ENCODE measurements at regions not wholly inside any gene's neighbourhood (a gene's known extent, or its start where the extent isn't known, plus 50 kb on each side); places are given as distances from the start of the nearest gene placed in this dataset.

DNA sequence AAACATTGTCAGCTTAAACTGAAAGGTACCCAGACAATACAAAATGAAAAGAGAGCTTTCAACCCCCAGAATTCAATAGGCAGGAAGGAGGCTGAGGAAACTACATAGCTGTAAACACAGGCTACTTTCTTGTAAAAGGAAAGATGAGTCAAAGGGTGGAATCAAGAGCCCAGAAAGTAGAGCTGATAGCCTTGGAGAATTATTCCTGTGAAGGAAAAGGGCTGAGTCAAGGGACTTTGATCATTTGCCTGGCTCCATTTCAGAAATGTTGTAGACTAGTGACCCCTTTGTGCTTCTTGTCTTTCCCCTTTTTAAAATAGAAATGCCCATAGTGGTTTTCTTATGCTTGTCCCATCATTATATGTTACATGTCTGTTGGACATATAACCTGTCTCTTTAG, 597.6 kb downstream of the ADGRL2 start:
- no peaks in the 10 kb centered on the region for H3K9me3 ChIP-seq
- no peak for DNase-seq
- H3K4me1 ChIP-seq = no peaks in the 10 kb centered on the region
- H3K27me3 ChIP-seq = no peaks in the 10 kb centered on the region
- no peak overlapping the region for H3K4me3 ChIP-seq
- no peaks in the 10 kb centered on the region for H3K36me3 ChIP-seq
- TF ChIP-seq CTCF (IDR thresholded peaks at IDR 0.05) (no peak), POLR2A (IDR thresholded peaks at IDR 0.05) (no peak)
- no peak overlapping the region for H3K27ac ChIP-seq

DNA sequence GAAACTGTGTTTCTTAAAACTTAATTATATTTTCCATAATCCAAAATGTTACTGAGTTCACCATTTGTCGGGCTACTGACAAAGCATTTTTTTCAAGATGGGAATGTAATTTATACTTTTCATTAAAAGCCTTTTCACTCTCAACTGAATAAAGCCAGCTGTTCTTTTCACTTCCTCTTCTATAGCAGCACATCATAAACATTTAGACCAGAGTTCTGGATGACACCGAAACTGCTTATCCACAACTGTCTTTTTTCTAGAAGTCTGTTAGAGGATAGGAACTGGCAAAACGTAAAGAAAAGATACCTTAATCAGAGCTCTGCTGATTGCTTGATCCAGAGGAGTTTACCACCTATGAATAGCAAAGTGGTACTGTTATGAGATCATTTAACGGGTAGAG, 594.7 kb downstream of the ADGRL2 start:
- H3K9me3 ChIP-seq = no peaks in the 10 kb centered on the region
- no peaks in the 10 kb centered on the region for H3K36me3 ChIP-seq
- no peaks in the 10 kb centered on the region for H3K27me3 ChIP-seq
- H3K4me3 ChIP-seq = no peak overlapping the region
- TF ChIP-seq CTCF (IDR thresholded peaks at IDR 0.05) = no peak
- H3K4me1 ChIP-seq = no peaks in the 10 kb centered on the region
- no peak for DNase-seq
- no peak overlapping the region for H3K27ac ChIP-seq

GRCh38 chr1:82392946-82393345, 592.2 kb downstream of the ADGRL2 start:
- H3K27me3 ChIP-seq = no peaks in the 10 kb centered on the region
- no peak overlapping the region for H3K4me3 ChIP-seq
- no peaks in the 10 kb centered on the region for H3K9me3 ChIP-seq
- no peaks in the 10 kb centered on the region for H3K36me3 ChIP-seq
- TF ChIP-seq POLR2A (IDR thresholded peaks at IDR 0.05) = no peak
- TF ChIP-seq CTCF (IDR thresholded peaks at IDR 0.05) = no peak
- H3K4me1 ChIP-seq = no peaks in the 10 kb centered on the region
- no peak overlapping the region for H3K27ac ChIP-seq
- DNase-seq = no peak

DNA sequence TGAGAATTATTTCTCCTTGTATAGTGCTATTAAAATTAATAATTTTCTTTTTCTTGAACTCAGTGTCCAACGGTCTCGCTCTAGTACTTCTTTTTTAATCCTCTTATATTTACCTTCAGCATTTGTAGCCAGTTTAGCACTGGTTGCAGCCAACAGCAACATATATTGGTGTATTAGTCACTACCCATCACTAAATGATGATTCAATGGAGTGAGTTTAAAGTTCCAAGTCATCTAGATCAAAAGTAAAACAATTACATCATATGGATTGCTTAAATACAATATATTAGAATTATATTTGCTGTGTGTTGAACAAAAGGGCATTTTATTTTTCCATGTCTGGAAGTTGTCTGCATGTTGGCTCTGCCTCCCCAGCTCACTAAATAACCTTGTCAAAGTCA, 591.8 kb downstream of the ADGRL2 start:
- TF ChIP-seq CTCF (IDR thresholded peaks at IDR 0.05) (no peak), POLR2A (IDR thresholded peaks at IDR 0.05) (no peak)
- H3K36me3 ChIP-seq = no peaks in the 10 kb centered on the region
- H3K4me1 ChIP-seq = no peaks in the 10 kb centered on the region
- no peak overlapping the region for H3K4me3 ChIP-seq
- no peak overlapping the region for H3K27ac ChIP-seq
- no peak for DNase-seq
- no peaks in the 10 kb centered on the region for H3K27me3 ChIP-seq
- no peaks in the 10 kb centered on the region for H3K9me3 ChIP-seq

GRCh38 chr1:82391712-82392111, 591.0 kb downstream of the ADGRL2 start:
- TF ChIP-seq POLR2A (IDR thresholded peaks at IDR 0.05) = no peak
- no peak for TF ChIP-seq CTCF (IDR thresholded peaks at IDR 0.05)
- no peak for DNase-seq
- Histone ChIP-seq H3K27me3 (no peaks in the 10 kb centered on the region), H3K4me1 (no peaks in the 10 kb centered on the region), H3K4me3 (no peak overlapping the region), H3K27ac (no peak overlapping the region), H3K36me3 (no peaks in the 10 kb centered on the region), H3K9me3 (no peaks in the 10 kb centered on the region)

DNA sequence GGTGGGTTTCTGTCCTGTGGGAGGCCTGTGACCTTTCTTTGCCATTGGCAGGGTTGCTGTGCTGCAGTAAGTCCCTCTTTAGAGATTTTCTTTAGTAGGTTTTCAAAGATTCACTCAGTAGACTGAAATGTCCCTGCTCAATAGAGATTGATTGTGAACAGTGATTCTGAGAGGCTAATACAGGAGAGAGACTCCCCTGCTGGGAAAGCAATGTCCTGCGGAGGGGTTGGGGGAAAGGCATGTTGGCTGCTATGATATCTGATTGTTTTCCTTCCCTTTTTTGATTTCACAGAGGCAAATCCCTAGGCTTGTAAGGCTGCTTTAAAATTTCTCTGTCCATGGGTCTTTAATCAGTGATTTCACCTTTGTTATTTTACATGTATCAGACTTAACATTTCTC, 589.9 kb downstream of the ADGRL2 start:
- DNase-seq = no peak

More for the DNA sequence above, 589.9 kb downstream of the ADGRL2 start:
- H3K4me1 ChIP-seq = no peaks in the 10 kb centered on the region
- TF ChIP-seq CTCF (IDR thresholded peaks at IDR 0.05) (no peak), POLR2A (IDR thresholded peaks at IDR 0.05) (no peak)
- H3K27ac ChIP-seq = no peak overlapping the region
- H3K36me3 ChIP-seq = no peaks in the 10 kb centered on the region
- H3K27me3 ChIP-seq = no peaks in the 10 kb centered on the region
- no peak overlapping the region for H3K4me3 ChIP-seq
- H3K9me3 ChIP-seq = no peaks in the 10 kb centered on the region

Measured in Peyer's patch (tissue), 4 donors.